Fibroblast of the aortic adventitia (primary cell): ENCODE measurements at regions not wholly inside any gene's neighbourhood (a gene's known extent, or its start where the extent isn't known, plus 50 kb on each side); places are given as distances from the start of the nearest gene placed in this dataset.

ENCODE experiments used
- DNase-seq: peaks from one replicate; pipeline ENCODE4 v3.0.0-alpha.2; 2010; ENCODE audit warnings: low read depth
- H3K4me3 ChIP-seq: 2 replicates; pipeline ENCODE4 v1.5.1; 2011; ENCODE audit warnings: low read depth, mild to moderate bottlenecking, control low read depth, low read length, moderate library complexity
- TF ChIP-seq, protein P1 (sequence below): IDR thresholded peaks from 2 replicates; pipeline ENCODE4 v1.5.1; 2011; ENCODE audit warnings: mild to moderate bottlenecking, low read length, control low read depth, inconsistent platforms; ENCODE audit not compliant: insufficient read depth

DNA sequence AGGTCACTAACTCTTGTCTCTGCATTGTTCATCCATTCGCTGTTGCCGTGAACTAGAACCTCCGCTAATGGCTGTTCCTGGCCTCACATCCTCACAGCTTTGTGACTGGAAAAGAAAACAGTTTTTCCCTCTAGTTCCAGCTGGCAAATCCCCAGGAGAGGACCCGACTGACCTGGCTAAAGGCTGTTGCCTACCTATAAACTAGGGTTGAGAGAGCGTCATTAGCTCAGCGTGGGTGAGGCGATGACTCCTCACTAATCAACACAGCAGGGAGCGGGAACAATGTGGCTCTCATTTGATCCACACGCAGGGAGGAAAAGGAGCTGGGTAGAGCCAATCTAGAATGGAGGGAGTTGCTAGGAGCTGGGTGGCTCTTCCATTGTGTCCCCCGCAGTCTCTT lies 282.1 kb upstream of the IRX5 start:
- no peak overlapping the region for H3K4me3 ChIP-seq
- TF ChIP-seq, protein P1, sequence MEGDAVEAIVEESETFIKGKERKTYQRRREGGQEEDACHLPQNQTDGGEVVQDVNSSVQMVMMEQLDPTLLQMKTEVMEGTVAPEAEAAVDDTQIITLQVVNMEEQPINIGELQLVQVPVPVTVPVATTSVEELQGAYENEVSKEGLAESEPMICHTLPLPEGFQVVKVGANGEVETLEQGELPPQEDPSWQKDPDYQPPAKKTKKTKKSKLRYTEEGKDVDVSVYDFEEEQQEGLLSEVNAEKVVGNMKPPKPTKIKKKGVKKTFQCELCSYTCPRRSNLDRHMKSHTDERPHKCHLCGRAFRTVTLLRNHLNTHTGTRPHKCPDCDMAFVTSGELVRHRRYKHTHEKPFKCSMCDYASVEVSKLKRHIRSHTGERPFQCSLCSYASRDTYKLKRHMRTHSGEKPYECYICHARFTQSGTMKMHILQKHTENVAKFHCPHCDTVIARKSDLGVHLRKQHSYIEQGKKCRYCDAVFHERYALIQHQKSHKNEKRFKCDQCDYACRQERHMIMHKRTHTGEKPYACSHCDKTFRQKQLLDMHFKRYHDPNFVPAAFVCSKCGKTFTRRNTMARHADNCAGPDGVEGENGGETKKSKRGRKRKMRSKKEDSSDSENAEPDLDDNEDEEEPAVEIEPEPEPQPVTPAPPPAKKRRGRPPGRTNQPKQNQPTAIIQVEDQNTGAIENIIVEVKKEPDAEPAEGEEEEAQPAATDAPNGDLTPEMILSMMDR, result no peak
- no peak for DNase-seq

DNA sequence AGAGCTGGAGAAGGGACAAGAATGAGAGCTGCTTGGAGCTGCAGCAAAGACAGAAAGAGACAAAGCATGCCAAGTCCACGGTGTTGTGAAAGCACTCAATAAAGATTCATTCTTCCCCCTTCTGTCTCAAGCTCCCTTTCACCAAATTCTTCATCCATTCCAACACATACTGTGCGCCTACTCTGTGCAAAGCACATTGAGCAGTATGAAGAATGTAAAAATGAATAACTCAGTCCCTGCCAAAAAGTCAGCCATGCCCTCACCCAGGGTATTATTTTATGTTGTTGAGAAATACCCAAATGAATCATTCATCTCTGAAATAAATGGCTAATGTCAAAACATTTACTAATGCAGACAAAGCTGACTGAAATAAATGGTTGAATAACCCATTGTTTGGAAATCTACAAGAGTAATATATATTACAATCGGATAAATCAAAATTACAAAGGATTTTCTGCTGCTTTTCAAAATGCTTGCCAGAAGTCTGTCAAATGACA lies 282.9 kb upstream of the IRX5 start:
- peak; percentile 93 for DNase-seq
- TF ChIP-seq, protein P1, result no peak
- H3K4me3 ChIP-seq, result no peak overlapping the region

DNA sequence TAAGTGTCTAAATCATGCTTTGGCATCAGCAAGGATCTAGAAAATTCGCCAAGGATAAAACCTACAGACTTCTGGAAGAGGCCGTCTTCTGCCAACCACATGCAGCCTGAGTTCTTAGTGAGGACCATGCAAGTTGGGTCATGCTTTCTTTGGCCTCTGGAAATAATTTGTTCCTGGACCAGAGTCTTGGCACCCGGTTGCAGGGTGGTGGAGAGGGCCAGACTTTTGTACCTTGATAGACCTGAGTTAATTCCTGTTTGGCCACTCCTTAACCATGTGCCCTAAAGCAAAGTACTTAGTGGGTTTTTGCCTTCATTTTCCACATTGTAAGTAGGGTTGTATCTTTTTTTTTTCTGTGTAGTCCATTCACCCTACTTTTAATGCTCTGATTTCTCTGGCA lies 283.4 kb upstream of the IRX5 start:
- H3K4me3 ChIP-seq, result no peak overlapping the region
- DNase-seq, result no peak
- TF ChIP-seq, protein P1, result no peak

DNA sequence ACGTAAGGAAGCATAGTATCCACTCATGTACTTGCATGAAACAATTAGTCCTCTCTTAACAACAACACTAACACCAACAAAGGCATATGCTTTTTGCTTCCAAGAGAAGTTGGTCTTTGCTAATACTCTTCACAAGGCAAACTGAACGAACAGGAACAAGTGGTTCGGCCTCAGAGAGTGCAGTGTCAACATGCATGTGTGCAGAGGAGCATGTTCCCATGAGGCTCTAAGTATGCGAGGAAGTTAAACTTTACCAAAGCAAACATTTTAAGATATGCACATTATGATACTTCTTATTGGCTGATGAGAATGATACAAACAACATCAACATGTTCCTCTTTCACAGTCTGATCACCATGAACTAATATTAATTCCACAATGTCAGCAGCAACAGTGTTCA lies 285.3 kb upstream of the IRX5 start:
- H3K4me3 ChIP-seq, result no peak overlapping the region
- TF ChIP-seq, protein P1, result no peak

DNA sequence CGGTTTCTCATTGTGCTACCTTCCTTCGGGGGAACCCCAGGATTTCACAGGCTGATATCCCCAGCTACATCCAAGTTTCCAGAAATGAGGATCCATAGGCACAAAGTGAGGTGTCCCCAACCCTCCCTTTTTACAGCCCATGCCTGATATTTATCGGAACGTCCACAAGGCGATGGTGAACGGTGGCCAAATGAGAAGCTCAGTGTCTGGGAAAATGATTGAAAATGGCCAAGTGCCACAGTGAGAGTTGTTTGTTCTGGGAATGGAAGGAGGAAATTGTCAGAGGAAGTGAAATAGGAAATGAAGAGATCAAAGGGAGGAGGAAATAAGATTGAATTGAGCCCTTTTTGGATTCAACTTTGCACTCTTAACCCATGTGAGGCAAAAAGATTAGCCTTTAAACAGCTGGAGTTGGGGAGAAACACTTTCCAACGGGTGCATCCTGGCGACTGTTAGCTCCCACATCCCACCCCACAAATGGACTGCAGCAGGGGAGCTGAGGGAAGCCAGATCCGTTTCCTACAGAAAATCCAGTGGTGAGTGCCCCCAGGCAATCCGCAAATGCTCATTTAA lies 294.4 kb upstream of the IRX5 start:
- no peak for DNase-seq
- TF ChIP-seq, protein P1, result no peak
- no peak overlapping the region for H3K4me3 ChIP-seq

More for the DNA sequence above, 285.3 kb upstream of the IRX5 start:
- DNase-seq, result no peak

DNA sequence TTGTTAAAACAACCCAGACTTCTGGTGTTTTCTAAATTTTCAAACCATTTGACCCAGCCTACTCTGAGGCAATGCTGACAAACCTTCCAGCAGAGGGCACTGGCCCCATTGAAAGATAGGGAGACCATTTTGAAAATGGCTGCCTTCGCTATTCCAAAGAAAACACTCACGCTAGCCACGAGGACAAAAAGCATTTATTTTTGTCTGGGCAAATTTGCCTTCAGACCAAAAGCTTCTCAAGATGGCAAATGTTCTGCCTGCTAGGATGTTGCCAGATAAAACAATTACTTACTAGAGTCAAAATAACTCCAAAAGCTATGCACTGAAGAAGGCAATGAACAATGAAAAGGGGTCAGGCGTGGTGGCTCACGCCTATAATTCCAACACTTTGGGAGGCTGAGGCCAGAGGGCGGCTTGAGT lies 296.7 kb upstream of the IRX5 start:
- H3K4me3 ChIP-seq, result no peak overlapping the region
- TF ChIP-seq, protein P1, result peak; percentile 58
- peak; percentile 57 for DNase-seq
